ENCODE measurements at regions not wholly inside any gene's neighbourhood (a gene's known extent, or its start where the extent isn't known, plus 50 kb on each side); places are given as distances from the start of the nearest gene placed in this dataset.

- TF ChIP-seq GTF2F1 (IDR thresholded peaks at IDR 0.05; ENCODE audit: borderline replicate concordance, low read depth, low read length) = no peak
Measured at GRCh38 chr5:89179731-89180130, 296.7 kb upstream of the MEF2C start (continued).
